Activated gamma-delta T cell treated with Interleukin-2 at 50 U/mL for 16 hours (primary cell): ENCODE measurements at regions not wholly inside any gene's neighbourhood (a gene's known extent, or its start where the extent isn't known, plus 50 kb on each side); places are given as distances from the start of the nearest gene placed in this dataset.
"Not testable (repeated sequence)": the region's sequence is repeated elsewhere in the genome, so short reads cannot be mapped to it uniquely, and the experiment has no call there.

ENCODE experiments used
- DNase-seq: peaks from one replicate; pipeline ENCODE4 v3.0.0-alpha.2; 2020

- DNase-seq, result no peak
Observed at GRCh38 chr12:93980711-93981110, 167.7 kb upstream of the PLXNC1 start.

- DNase-seq, result no peak
Observed at GRCh38 chr12:93981411-93981810, 167.0 kb upstream of the PLXNC1 start.

GRCh38 chr12:93982771-93983315 is 165.5 kb upstream of the PLXNC1 start:
- DNase-seq, result no peak

GRCh38 chr12:93984005-93984404 is 164.4 kb upstream of the PLXNC1 start:
- DNase-seq, result no peak

- no peak for DNase-seq
Observed at GRCh38 chr12:93989949-93990348, 158.4 kb upstream of the PLXNC1 start.

- no peak for DNase-seq
Observed at GRCh38 chr12:93990832-93991803, 157.3 kb upstream of the PLXNC1 start.

GRCh38 chr12:93991829-93992461 is 156.4 kb upstream of the PLXNC1 start:
- no peak for DNase-seq

GRCh38 chr12:93994721-93995120 is 153.7 kb upstream of the PLXNC1 start:
- DNase-seq, result no peak

GRCh38 chr12:93996321-93996720 is 152.1 kb upstream of the PLXNC1 start:
- no peak for DNase-seq

GRCh38 chr12:94001691-94002090 is 146.7 kb upstream of the PLXNC1 start:
- no peak for DNase-seq

- DNase-seq, result not testable (repeated sequence)
Observed at GRCh38 chr12:94002925-94003324, 145.5 kb upstream of the PLXNC1 start.

- DNase-seq, result peak; percentile 32
Observed at GRCh38 chr12:94007833-94008232, 140.5 kb upstream of the PLXNC1 start.

- no peak for DNase-seq
Observed at GRCh38 chr12:94010307-94010706, 138.1 kb upstream of the PLXNC1 start.

GRCh38 chr12:94012071-94012470 is 136.3 kb upstream of the PLXNC1 start:
- DNase-seq, result no peak

GRCh38 chr12:94012590-94012989 is 135.8 kb upstream of the PLXNC1 start:
- no peak for DNase-seq

GRCh38 chr12:94017247-94017646 is 131.1 kb upstream of the PLXNC1 start:
- DNase-seq, result not testable (repeated sequence)

- DNase-seq, result no peak
Observed at GRCh38 chr12:94020335-94020734, 128.0 kb upstream of the PLXNC1 start.

- no peak for DNase-seq
Observed at GRCh38 chr12:94023879-94024278, 124.5 kb upstream of the PLXNC1 start.

GRCh38 chr12:94025068-94025467 is 123.3 kb upstream of the PLXNC1 start:
- no peak for DNase-seq

GRCh38 chr12:94025756-94026155 is 122.6 kb upstream of the PLXNC1 start:
- DNase-seq, result no peak

GRCh38 chr12:94026596-94026995 is 121.8 kb upstream of the PLXNC1 start:
- no peak for DNase-seq

- DNase-seq, result no peak
Observed at GRCh38 chr12:94027561-94027960, 120.8 kb upstream of the PLXNC1 start.

GRCh38 chr12:94031763-94032162 is 116.6 kb upstream of the PLXNC1 start:
- DNase-seq, result no peak

GRCh38 chr12:94032368-94032767 is 116.0 kb upstream of the PLXNC1 start:
- DNase-seq, result no peak
